Stimulated activated CD4-positive, alpha-beta T cell treated with anti-CD3 and anti-CD28 coated beads, Interleukin-4, amount 100 ng/mL, for 4 hours (primary cell): ENCODE measurements at regions not wholly inside any gene's neighbourhood (a gene's known extent, or its start where the extent isn't known, plus 50 kb on each side); places are given as distances from the start of the nearest gene placed in this dataset.

Source experiments
- DNase-seq, 2 experiments: peaks; one replicate each; pipeline ENCODE4 v3.0.0-alpha.2; 2020

DNA sequence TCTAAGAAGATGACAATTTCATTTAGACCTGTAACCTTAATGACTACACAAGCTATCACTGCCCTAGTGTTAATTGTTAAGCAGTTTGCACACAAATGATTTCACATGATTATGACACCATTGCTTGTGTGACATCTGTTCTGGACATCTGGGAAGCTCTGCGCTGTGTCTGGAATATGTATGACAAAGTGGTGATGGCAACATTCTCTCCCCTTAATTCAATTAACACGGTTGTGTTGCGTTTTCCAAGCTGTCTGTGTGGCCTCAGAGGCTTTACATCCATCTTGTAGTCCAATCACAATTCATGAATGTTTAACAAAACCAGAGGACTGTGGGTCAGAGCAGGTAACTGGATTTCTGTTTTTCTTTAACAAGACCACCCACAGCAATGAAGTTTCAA is 204.4 kb downstream of the COG6 start:
- DNase-seq, result no peak

DNA sequence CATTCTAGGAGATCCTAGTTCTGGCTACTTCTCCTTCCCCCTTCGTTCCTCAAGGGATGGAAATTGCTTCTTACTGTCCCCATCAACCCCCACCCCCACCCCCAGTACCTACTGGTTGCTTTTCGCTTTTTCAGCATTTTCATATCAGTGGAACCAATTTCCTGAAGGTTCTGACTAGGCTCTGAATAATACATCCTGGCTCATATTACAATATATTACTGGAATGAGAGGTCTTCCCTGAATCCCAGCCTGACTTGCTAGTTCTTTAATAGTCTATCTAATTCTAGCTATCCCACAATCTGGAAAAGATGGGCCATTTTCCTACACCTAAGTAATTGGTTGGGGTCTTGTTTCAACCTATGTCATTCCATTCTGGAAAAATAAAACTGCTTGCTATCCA is 207.4 kb downstream of the COG6 start:
- DNase-seq, result no peak

DNA sequence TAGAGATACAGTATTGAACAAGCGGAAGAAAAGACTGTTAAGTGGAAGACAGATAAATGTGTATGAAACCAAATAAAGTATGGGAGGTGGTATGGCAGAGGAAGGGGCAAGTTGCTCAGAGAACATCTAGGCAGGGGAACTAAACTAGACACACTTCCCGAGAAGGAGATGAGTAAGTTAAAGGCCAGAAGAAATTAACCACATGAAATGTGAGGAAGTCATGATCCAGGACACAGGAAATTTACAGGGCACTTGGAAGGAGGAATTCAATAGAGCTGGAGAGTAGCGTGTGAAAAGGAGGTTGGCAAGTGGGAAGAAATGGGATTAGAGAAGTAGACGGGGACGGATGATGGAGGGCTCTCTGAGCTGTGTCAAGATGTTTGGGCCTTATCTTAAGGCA is 208.8 kb downstream of the COG6 start:
- no peak for DNase-seq

DNA sequence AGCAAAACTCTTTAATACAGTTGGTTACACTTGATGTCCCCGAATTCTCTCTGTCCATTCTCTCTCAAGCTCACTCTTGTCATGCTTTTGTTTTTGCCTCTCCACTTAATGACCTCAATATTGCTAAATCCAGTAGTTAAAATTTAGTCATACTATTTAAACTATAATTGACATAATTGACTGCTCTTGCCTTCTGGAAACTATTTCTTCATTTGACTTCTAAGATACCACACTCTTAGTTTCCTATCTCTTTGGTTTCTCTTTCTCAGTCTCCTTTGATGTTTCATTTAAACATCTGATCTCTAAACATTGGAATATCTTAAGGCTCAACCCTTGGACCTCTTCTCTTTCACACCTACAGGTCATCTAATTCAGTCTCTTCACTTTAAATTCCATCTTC is 211.3 kb downstream of the COG6 start:
- DNase-seq, result no peak

DNA sequence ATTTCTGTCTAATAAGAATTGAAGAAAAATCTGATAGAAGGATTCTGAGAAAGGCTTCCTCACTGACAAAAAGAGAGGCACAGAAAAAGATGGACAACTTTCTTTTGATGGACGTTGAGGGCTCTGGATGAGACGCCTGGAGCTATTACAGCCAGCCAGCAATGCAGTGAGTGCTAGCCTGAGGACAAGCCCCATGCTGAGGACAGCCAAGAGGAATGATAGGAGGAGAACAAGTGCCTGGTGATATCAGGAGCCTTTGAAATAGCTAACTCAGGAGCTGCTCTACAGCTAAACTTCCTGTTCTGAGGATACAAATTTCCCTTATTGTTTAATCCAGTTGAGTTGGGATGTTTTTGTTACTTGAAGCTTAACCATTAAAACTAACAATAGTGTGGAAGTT is 212.3 kb downstream of the COG6 start:
- DNase-seq, result no peak

DNA sequence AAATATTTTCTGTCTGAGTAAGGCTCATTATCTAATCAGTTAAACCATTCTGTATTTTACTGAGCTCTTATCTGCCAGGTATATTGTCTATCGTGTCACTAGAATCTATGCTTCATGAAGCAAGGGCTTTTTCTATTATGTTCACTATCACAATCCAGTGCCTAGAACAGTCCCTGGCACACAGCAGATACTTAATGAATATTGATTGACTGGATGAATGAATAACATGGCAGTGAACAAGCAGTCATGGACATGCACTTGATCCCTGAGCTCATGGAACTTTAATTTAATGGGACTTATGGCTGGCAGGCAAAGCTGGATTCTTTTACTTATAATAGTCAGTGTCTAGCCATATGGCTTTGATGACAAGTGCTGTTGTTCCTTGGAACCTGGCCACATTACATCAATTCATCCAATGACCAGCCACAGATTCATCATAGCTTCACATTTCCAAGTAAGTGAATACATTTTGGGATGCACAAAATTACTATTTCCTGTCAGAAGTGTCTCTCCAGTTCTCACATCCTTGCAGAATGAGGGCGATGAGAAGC is 214.8 kb downstream of the COG6 start:
- DNase-seq, result no peak

DNA sequence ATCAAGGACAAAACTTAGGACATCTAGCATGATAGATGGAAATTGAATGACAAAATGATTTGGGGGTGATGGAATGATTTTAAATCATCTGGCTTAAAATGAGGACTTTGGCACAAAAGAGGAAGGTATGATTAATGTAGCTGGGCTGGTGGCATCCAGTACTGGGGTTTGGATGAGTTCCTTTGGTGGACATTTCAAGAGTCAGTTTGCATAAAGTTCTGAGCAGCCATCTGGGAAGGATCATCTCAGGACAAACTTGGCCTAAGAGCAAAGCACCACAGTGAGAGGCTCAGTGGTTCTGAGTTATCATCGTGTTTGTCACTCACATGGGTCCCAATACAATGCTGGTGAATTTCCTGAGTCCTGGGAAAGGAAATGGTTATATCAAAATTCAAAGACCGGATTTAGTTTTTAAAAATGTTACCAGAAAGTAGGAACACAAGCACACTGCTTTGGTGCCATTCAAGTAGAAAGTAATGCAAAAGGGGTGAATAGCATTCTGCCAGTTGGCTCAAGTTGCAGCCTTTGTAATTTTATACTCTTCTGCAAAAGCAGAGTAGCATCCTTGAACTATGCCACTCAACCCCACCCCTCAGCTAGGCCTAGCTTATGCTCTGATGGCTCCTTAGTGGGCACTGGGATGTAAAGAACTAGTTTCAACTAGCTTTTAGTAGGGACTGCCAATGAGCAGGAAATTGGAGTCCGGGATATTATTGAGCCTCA is 219.0 kb downstream of the COG6 start:
- DNase-seq, result no peak

DNA sequence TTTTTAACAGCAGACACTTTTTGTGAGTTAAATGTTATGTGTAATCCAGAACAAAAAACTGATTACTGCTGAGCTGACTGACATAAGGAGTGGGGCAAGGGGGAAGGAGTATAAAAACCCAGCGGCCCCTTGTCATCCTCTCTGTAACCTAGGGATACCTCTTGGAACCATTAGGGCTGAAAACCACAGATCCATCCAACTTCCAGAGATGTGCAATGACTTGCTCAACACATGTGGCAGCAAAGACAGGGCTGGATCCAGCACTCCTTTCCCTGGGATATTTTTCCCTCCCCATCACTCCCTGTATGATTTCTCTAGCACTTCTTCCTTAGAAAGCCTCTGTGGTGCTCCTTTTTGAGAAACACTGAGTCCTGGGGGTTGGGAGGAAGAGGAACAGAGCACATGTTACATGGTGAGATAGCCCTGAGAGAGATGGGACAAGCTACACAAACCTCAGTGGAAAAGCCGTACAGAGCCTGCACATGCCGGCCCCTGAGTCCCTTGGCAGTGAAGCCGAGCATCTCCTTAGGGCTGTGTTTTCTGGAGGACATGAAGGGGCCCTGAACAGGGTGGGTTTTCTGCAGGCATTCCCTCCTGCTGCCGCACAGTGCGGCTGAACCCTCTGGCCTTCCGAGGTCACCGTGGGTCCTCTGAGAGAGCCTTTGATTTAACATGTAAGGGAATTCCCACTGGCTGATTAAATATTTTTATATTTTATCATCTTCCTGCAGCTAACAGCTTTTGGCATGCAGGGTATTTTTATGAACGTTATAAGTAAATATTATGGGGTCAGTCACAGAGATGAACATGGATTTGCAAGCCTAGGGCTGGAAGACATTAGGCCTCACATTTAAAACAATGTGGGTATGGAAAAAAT is 219.9 kb downstream of the COG6 start:
- DNase-seq, result no peak

DNA sequence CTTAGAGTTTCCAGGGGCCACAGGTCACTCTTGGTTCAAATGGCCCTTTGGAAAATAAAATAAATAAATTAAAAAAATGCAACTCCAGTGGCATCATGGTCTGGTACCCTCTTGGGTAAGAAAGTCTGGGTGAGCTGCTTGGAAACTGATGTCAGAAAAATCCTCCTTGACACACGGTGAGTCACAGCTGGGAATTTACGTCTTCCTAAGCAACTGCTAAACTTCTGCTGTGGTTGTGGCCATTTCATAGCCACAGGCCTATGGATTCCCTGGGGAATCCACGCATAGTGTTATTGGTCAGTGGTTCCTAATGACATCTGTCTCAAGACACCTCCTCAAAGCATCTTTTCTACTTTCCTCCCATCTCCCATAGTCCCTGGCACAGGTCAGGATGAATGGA is 220.8 kb downstream of the COG6 start:
- DNase-seq, result no peak

DNA sequence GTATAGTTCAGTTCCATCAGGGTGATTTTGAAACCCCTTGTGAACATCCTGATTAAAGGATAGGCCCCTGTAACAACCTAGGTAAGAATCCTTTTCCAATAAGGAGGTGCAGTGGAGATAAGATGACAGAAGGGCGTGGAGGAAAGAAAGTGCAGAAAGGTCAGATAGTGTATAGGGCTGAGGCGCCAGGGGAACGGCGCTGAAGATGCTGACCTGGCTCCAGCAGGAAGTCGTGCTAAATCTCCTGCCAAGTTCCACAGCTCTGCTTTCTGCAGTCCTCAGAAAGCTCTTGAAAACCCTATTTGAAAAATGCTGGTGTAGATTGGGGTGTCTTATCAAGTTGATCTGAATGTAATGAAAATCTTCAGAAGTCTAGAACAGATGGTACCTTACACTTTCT is 221.7 kb downstream of the COG6 start:
- no peak for DNase-seq

DNA sequence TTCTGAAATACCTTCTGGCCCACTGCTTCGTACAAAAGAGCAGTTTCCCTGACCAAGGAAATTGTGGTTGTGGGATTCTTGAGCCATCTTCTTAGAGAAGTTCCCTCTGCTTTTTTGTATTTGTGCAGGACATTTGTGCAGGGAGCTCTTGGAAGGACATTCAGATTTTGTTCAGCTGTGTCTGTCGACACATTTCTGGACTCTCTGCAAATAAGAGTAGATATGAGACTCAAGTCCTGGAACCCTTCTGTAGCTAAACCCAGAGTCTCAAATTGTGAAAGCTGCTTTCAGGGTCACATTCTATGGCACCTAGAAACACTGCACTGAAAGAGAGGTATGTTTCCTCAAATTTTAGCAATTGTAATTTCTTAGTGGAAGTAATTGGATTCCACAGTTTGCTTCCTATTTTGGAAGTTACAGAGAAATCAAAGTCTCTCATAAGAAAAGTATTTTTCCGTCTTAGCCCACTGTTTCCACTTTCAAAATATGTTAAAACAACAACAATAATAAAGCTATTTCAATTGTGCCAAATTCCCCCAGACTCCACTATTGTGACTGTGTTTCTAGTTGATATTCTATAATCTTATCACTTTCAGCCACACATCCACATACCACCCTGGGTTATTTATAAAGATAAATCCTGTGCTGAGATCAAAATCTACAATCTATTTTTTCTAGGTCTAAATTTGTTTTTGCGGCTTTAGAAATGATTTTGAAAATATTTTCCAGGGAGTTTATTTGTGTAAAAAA is 224.0 kb downstream of the COG6 start:
- no peak for DNase-seq

DNA sequence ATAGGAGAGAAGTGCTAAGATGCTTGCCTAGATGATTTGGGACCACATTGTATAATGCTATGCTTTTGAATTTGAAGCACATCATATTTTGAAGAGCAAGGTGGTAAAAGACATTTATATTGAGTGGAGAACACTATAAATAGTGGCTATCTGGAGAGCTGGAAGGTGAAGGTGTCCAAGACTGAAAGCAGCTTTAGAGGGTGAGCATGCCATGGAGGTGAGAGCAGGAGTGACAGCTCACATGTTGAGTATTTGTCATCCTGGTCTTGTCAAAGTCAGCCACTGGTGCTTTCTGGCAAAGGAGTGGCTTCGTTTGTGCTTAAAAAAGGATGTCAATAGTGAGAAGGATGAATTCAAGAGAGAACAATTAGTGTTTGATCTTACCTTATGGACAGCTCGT is 225.9 kb downstream of the COG6 start:
- DNase-seq, result no peak

DNA sequence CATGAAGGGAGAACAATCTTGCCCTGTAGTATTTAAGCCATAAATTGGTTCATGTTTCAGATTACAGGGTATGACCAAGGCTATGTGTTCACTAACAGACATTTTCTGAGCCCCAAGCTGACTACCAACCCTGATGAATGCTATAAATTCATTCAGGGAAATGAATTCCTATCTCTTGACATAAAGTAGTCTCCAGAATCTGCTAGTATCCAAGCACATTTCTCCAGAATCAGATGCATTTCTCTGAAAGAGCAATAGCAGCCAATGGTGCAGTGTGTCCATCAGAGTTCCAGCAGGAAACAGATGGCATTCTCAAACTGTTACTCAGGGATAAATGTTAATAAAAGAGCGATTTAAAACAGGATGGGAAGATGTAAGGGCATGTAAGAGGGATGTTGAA is 226.4 kb downstream of the COG6 start:
- no peak for DNase-seq

DNA sequence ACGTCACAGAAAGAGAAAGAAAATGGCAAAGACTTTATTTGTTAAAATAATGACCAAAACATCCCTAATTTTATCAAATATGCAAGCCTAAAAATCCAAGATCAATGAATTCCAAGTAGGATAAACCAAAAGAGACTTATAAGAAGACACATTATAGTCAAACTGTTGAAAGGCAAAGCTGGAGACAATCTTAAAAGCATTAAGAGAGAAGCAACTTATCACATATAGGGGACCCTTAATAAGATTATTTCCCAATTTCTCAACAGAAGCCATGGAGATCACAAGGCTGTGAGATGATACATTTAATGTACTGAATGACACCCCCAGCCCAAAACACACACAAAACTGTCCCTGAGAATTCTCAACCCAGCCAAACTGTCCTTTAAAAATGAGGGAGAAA is 228.7 kb downstream of the COG6 start:
- no peak for DNase-seq

DNA sequence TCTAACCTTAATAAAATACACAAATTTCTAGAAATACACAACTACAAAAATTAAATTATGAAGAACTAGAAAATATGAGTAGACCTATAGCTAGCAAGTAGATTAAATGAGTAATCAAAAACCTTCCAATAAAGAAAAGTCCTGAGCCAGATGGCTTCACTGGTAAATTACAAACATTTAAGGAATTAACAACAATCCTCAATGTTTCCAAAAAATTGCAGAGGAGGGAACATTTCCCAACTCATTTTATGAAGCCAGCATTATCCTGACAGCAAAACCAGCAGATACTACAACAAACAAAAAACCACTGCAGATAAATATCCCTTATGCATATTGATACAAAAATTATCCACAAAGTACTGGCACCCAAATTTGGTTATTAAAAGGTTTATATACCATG is 230.9 kb downstream of the COG6 start:
- no peak for DNase-seq

DNA sequence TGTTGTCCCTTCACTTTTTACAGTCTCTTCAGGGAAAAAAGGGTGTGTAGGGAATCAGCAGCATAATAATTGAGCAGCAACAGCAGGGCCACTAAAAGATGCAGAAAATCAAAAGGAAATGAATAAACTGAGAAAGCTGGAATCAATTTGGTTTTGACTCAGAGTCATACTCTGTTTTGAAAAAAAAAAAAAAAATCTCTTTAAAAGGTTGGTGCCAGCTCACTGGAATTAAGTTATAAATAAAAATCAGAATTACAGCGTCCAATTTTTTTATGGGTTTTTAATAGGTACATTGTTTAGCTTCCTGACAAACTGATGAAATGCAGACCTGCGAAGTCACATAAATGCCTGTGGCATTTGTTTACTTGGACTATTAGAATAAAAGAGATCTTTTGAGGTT is 231.9 kb downstream of the COG6 start:
- DNase-seq, result no peak

DNA sequence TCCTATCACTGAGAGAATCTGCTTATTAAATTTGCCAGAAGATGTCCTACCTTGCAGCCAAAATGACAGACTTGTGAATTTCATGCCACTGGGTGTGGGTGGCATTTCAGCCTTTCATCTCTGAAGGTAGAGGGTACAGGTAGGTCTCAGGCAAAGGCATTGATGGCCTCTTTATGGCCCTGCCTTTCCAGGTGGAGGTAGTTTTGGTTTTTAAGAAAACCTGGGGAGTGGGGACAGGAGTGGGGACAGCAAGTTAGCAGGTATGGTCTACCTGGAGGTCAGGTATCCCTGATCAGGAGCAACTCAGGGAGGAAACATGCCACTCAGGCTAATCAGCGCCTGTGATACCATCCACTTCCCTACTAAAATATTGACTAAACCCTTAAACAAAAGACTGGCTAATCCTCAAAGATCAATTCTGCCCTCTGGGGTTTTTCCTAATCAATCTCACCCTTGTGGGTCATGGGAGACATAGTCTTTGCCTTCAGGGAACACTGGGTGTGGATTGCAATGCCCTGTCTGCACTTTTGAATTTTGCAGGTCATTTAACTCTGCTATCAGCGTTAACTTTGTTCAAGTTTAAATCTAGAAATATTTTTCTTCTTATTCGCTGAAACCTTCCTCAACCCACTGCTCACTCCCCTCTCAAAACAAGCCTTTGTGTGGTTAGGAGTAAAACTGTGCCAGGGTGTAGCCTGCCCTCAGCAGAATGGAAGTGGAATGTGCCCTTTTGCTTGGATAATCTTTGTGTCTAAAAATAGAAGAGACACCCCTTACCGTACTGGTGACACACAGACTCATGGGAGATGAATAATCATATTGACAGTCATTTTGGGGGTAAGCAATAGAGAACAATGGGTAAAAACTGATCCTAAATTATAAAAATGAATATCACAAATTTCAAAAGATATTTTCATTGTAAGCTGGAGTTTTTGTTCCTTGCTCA is 233.7 kb downstream of the COG6 start:
- DNase-seq, result no peak

DNA sequence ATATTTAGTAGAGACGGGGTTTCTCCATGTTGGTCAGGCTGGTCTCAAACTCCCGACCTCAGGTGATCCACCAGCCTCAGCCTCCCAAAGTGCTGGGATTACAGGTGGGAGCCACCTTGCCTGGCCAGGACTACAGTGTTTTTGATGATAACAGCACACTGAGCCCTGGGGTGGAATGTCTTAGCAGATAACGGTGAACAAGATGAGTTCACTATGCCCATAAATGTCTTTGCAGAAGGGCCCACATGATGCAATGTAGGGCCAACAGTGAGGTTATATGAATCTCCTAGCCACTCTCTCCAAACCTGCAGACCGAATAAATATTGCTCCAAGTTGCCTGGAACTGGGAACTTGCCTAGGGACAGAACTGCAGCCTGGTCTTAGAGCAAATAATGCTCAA is 235.1 kb downstream of the COG6 start:
- DNase-seq, result no peak

DNA sequence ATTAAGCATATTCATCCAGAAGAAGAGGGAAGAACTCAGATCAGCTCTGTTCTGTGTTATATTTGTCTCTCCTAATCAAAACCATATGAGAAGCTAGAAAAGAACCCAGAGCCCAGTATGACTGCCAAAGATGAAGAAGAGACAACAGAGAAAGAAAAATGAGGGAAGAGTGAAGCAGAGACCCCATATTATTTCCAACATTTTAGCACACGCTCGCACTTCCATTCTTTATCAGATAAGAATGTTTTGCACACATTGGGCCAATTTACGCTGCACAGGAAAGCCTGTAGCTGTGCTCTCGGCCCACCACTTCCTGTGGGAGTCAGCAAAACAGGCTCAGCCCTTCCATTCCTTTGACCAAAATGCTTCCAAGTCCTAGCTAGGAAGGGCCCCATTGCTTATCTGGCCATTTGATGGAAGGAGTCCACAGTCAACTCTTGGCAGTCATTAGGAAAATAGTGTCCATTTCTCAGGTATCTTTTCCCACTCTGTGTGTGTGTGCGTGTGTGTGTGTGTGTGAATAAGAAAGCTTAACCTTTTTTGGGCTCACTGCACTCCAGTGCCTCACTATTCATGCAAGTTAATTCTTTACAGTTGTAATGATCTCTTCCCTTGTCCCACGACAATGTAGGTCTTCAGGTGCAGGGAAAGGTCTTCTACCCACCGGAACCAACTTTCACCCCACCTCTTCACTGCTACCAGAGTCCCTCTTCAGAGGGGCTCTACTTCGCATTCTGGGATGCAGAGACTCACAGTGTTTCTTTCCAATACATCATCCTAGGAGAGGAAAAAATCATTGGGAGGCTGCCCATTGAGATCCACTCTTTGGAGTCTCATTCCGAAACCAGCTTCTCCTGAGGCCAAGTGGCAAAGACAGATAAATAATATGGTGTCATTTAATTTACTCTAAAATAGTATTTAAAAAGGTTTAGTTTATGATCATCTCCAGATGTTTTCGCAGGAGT is 237.5 kb downstream of the COG6 start:
- DNase-seq, result peak in 1 of 2 experiments; percentile 5

DNA sequence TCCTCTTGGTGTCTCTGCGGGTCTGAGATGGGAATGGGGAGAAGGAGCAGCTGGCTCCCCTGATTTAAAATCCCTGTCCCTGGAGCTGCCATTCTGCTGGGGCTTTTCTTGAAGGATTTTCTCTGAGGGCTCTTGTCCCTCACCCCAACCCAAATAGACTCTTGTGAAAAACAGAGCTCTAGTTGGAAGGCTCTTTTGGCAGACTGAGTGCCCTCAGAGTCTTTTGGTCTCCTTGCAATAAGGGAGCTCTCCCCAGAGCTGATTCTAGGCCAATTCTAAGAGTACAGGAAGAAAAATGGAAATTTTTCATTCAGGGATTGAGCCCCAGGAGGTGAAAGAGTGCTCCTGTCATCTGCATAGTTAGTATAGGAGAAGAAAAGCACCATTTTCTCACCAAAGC is 238.3 kb downstream of the COG6 start:
- DNase-seq, result no peak

DNA sequence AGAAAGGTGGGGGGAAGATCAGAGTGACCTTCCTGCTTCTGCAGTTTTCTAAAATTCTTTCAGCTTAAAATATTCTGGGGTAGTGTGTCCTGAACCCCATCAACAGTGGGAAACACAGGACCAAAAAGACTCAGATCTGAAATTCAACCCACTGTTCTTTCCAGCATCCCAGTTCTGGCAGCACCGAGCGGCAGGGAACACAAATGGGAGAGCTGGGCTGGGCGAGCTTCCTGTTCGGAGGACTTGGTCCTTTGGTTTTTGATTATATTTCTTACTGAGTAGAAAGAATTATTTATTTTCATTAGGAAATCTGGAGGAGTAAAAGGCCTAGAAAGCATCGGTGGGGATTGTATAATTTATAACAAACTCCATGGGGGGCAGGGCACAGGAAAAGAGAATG is 239.1 kb downstream of the COG6 start:
- DNase-seq, result no peak
